PC-3 (cell line): ENCODE measurements at regions not wholly inside any gene's neighbourhood (a gene's known extent, or its start where the extent isn't known, plus 50 kb on each side); places are given as distances from the start of the nearest gene placed in this dataset.

ENCODE experiments used
- ATAC-seq: fragments of 200-7000 bp; cut with Tn5 transposase; 2 replicates; pipeline ENCODE4 v1.9.1; 2020; ENCODE audit warnings: mild to moderate bottlenecking, moderate library complexity
- BruUV-seq: library from RNA; stranded (reverse); fragments of 400-500 nt; replicated peaks from 2 replicates; lab custom pipeline; 2021; lab: Mats Ljungman, UMichigan
- CTCF ChIA-PET: fragments of 300-600 bp; sonication (Branson Sonifier 250); formaldehyde crosslinking; loops from one replicate; lab custom pipeline; 2022; ENCODE audit warnings: antibody characterized with exemption; lab: Charles Lee
- POLR2A ChIA-PET: fragments of 300-600 bp; sonication (Branson Sonifier 250); formaldehyde crosslinking; loops from one replicate; lab custom pipeline; 2022; ENCODE audit warnings: antibody characterized with exemption; ENCODE audit not compliant: unreplicated experiment; lab: Charles Lee
- DNase-seq: peaks from one replicate; pipeline ENCODE4 v3.0.0-alpha.2; 2015
- H2AFZ ChIP-seq: fragments of 300-600 bp; sonication (generic); 2 replicates; pipeline ENCODE4 v1.6.0; 2016; ENCODE audit warnings: antibody characterized with exemption, low read length
- H3F3A ChIP-seq: fragments of 300-600 bp; sonication (generic); one replicate; pipeline ENCODE4 v1.6.0; 2017; ENCODE audit warnings: antibody characterized with exemption, low read length, control low read depth, mild to moderate bottlenecking; ENCODE audit not compliant: unreplicated experiment
- H3K27ac ChIP-seq: fragments of 300-600 bp; sonication (generic); 2 replicates; pipeline ENCODE4 v1.5.1; 2016; ENCODE audit warnings: mild to moderate bottlenecking, low read length
- H3K27me3 ChIP-seq: fragments of 300-600 bp; sonication (generic); 2 replicates; pipeline ENCODE4 v1.6.1; 2016; ENCODE audit warnings: low read length, mixed read lengths
- H3K36me3 ChIP-seq: fragments of 300-600 bp; sonication (generic); 2 replicates; pipeline ENCODE4 v1.6.1; 2016; ENCODE audit warnings: low read depth, mixed run types, low read length, mixed read lengths
- H3K4me1 ChIP-seq: fragments of 300-600 bp; sonication (generic); 2 replicates; pipeline ENCODE4 v1.5.1; 2016; ENCODE audit warnings: low read length; ENCODE audit not compliant: insufficient read depth
- H3K4me2 ChIP-seq: fragments of 300-600 bp; sonication (generic); 2 replicates; pipeline ENCODE4 v1.6.0; 2016; ENCODE audit warnings: low read length
- H3K4me3 ChIP-seq: fragments of 300-600 bp; sonication (generic); 2 replicates; pipeline ENCODE4 v1.5.1; 2016; ENCODE audit warnings: mild to moderate bottlenecking, low read length, mixed read lengths
- H3K79me2 ChIP-seq: fragments of 300-600 bp; sonication (generic); 2 replicates; pipeline ENCODE4 v1.6.1; 2017; ENCODE audit warnings: low read length, mixed read lengths
- H3K9ac ChIP-seq: fragments of 300-600 bp; sonication (generic); 2 replicates; pipeline ENCODE4 v1.6.0; 2016; ENCODE audit warnings: mild to moderate bottlenecking, low read length
- H3K9me2 ChIP-seq: fragments of 300-600 bp; sonication (generic); replicated peaks from 2 replicates; pipeline ENCODE4 v1.6.1; 2016; ENCODE audit warnings: mixed run types, low read length, mixed read lengths
- H3K9me3 ChIP-seq: fragments of 300-600 bp; sonication (generic); 2 replicates; pipeline ENCODE4 v1.6.1; 2016; ENCODE audit warnings: low read length, mixed read lengths
- H4K20me1 ChIP-seq: fragments of 300-600 bp; sonication (generic); 2 replicates; pipeline ENCODE4 v1.6.1; 2016; ENCODE audit warnings: low read length, mixed read lengths
- CTCF ChIP-seq: fragments of 300-600 bp; sonication (generic); conservative IDR thresholded peaks from 2 replicates; pipeline ENCODE4 v1.5.1; 2017; ENCODE audit warnings: antibody characterized with exemption, low read depth, mild to moderate bottlenecking, low read length
- EZH2 ChIP-seq: fragments of 300-600 bp; sonication (generic); IDR thresholded peaks from one replicate; pipeline ENCODE4 v1.6.1; 2017; ENCODE audit warnings: antibody characterized with exemption, mild to moderate bottlenecking, low read length; ENCODE audit not compliant: unreplicated experiment
- EZH2phosphoT487 ChIP-seq: fragments of 300-600 bp; sonication (generic); IDR thresholded peaks from 2 replicates; pipeline ENCODE4 v1.6.1; 2018; ENCODE audit warnings: mild to moderate bottlenecking, antibody characterized with exemption, low read length, borderline replicate concordance
- intact Hi-C: fragments of 100-400 bp; cut with micrococcal nuclease; formaldehyde crosslinking; loops from 2 replicates; pipeline ENCODE4 v1.9.0; 2023

GRCh38 chr1:182143154-182143657, 81.7 kb upstream of the ZNF648 start:
- Histone ChIP-seq H3K9me3 (no peaks in the 10 kb centered on the region), H3K4me1 (peaks cover 24% of the 10 kb centered on the region), H3K9me2 (no peaks in the 10 kb centered on the region), H2AFZ (peak overlapping the region; percentile 72; the same call in 1 of the 2 replicates), H3K4me2 (no peak overlapping the region), H3F3A (no peaks in the 10 kb centered on the region), H3K79me2 (no peaks in the 10 kb centered on the region), H3K27ac (peak overlapping the region; percentile 63; the same call in 1 of the 2 replicates), H4K20me1 (no peaks in the 10 kb centered on the region), H3K4me3 (no peak overlapping the region), H3K36me3 (no peaks in the 10 kb centered on the region), H3K27me3 (no peaks in the 10 kb centered on the region), H3K9ac (no peak overlapping the region)
- ChIA-PET CTCF (interaction anchor here (0.5 to 1.8 kb wide), 8 partner anchors 42 to 471 kb away, joined by 3 to 15 read pairs (median 5); no protein-coding TSS in a partner anchor), POLR2A (interaction anchor here (0.7 to 1.0 kb wide), 2 partner anchors 28 to 248 kb away, joined by 4 to 6 read pairs; partner anchors contain the start of gene GLUL)
- TF ChIP-seq EZH2 = no peak
- peak; percentile 86 for TF ChIP-seq CTCF
- TF ChIP-seq EZH2phosphoT487 = no peak
- intact Hi-C loops = loop anchor here (1.0 to 5.0 kb wide), 6 partner anchors 39 to 253 kb away; no protein-coding TSS in a partner anchor
- peak; percentile 91 for DNase-seq
- BruUV-seq = no TSS peak
- ATAC-seq = peak; percentile 77

GRCh38 chr1:182142621-182143020, 81.1 kb upstream of the ZNF648 start:
- no peaks in the 10 kb centered on the region for H3K27me3 ChIP-seq
- ChIA-PET CTCF (interaction anchor here (0.7 to 1.8 kb wide), 6 partner anchors 41 to 254 kb away, joined by 3 to 15 read pairs (median 6); no protein-coding TSS in a partner anchor), POLR2A (interaction anchor here (0.7 kb wide), 1 partner anchor 27 kb away, joined by 6 read pairs; no protein-coding TSS in a partner anchor)
- H3F3A ChIP-seq = no peaks in the 10 kb centered on the region
- BruUV-seq = no TSS peak
- no peak overlapping the region for H3K4me3 ChIP-seq
- ATAC-seq (no peak), DNase-seq (no peak)
- peaks cover 24% of the 10 kb centered on the region for H3K4me1 ChIP-seq
- no peak overlapping the region for H2AFZ ChIP-seq
- H3K27ac ChIP-seq = no peak overlapping the region
- intact Hi-C loops = loop anchor here (1.0 to 5.0 kb wide), 6 partner anchors 40 to 254 kb away; no protein-coding TSS in a partner anchor
- H3K4me2 ChIP-seq = no peak overlapping the region
- TF ChIP-seq EZH2 = no peak
- TF ChIP-seq CTCF = no peak
- TF ChIP-seq EZH2phosphoT487 = no peak
- no peaks in the 10 kb centered on the region for H3K9me2 ChIP-seq
- H3K9ac ChIP-seq = no peak overlapping the region
- H4K20me1 ChIP-seq = no peaks in the 10 kb centered on the region
- H3K9me3 ChIP-seq = no peaks in the 10 kb centered on the region
- H3K36me3 ChIP-seq = no peaks in the 10 kb centered on the region
- no peaks in the 10 kb centered on the region for H3K79me2 ChIP-seq

- Histone ChIP-seq H3K9me3 (no peaks in the 10 kb centered on the region), H3K9ac (no peak overlapping the region), H3K4me1 (peaks cover 20% of the 10 kb centered on the region), H3K36me3 (no peaks in the 10 kb centered on the region), H3F3A (no peaks in the 10 kb centered on the region), H2AFZ (no peak overlapping the region), H3K4me2 (no peak overlapping the region), H3K9me2 (no peaks in the 10 kb centered on the region), H3K27me3 (no peaks in the 10 kb centered on the region), H3K79me2 (no peaks in the 10 kb centered on the region), H3K4me3 (no peak overlapping the region), H4K20me1 (no peaks in the 10 kb centered on the region), H3K27ac (no peak overlapping the region)
- ChIA-PET CTCF (no interaction called here), POLR2A (no interaction called here)
- TF ChIP-seq CTCF = no peak
- TF ChIP-seq EZH2phosphoT487 = no peak
- TF ChIP-seq EZH2 = no peak
- ATAC-seq (no peak), DNase-seq (peak; percentile 70)
- intact Hi-C loops = loop anchor here (5.0 kb wide), 1 partner anchor 41 kb away; no protein-coding TSS in a partner anchor
- BruUV-seq = no TSS peak
Measured at GRCh38 chr1:182141040-182141439, 79.5 kb upstream of the ZNF648 start.
